ENCODE measurements at regions not wholly inside any gene's neighbourhood (a gene's known extent, or its start where the extent isn't known, plus 50 kb on each side); places are given as distances from the start of the nearest gene placed in this dataset.

DNA sequence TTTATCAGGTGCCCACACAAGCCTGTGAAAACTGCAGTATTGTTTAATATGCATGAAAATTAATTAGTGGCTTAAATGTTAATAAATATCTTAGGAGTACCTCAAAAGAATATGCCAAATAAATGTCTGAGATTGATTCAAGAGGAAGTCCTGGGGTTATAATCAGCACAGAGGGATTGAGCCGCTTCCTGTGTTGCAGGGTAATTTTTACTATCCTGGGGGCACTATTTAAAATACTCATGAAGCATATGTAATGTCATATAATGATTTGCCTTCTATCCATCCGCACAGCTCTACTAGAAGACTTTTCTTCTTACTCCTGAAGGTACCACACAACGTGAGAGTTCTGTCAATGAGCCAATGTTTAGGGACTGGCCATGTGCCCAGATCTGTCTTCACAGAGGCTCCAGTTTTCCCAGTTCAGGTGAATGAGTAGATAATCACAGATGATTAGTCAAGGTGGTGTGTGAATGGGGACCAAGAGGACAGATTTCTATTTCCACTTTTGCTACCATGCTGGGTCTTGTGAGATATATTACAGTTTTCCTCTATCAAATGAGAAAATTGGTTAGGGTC lies 233.3 kb downstream of the USP46 start (continued):
- TF ChIP-seq, protein P1, sequence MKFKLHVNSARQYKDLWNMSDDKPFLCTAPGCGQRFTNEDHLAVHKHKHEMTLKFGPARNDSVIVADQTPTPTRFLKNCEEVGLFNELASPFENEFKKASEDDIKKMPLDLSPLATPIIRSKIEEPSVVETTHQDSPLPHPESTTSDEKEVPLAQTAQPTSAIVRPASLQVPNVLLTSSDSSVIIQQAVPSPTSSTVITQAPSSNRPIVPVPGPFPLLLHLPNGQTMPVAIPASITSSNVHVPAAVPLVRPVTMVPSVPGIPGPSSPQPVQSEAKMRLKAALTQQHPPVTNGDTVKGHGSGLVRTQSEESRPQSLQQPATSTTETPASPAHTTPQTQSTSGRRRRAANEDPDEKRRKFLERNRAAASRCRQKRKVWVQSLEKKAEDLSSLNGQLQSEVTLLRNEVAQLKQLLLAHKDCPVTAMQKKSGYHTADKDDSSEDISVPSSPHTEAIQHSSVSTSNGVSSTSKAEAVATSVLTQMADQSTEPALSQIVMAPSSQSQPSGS (IDR thresholded peaks at IDR 0.05; ENCODE audit: low read length): no peak
- TF ChIP-seq TEAD4 (IDR thresholded peaks at IDR 0.05; ENCODE audit: low read depth, low read length): no peak
- no peak for TF ChIP-seq CHD2 (IDR thresholded peaks at IDR 0.05; ENCODE audit: low read length)
- no peak for TF ChIP-seq BRCA1 (IDR thresholded peaks at IDR 0.05; ENCODE audit: low read depth, low read length)
- no peak for TF ChIP-seq SAP30 (IDR thresholded peaks at IDR 0.05; ENCODE audit: insufficient read depth, insufficient replicate concordance, low read length)
- TF ChIP-seq GABPA (IDR thresholded peaks at IDR 0.05; ENCODE audit: borderline replicate concordance, insufficient read depth, low read length): no peak
- no peak for TF ChIP-seq HDAC2 (IDR thresholded peaks at IDR 0.05; ENCODE audit: borderline replicate concordance in 1 of 2, low read depth in 2 of 2, low read length in 2 of 2)

All from H1 (cell line).